Tibial nerve (tissue), 4 donors: ENCODE measurements at regions not wholly inside any gene's neighbourhood (a gene's known extent, or its start where the extent isn't known, plus 50 kb on each side); places are given as distances from the start of the nearest gene placed in this dataset.

ENCODE experiments used
- EP300 ChIP-seq, 2 donors: sonication (generic); formaldehyde crosslinking; IDR thresholded peaks; one replicate each; pipeline ENCODE4 v1.6.1; 2017; ENCODE audit warnings: antibody characterized with exemption in 2 of 2, mild to moderate bottlenecking in 1 of 2
- POLR2A ChIP-seq, 2 donors: fragments of 450-650 bp; IDR thresholded peaks; one replicate each; pipeline ENCODE4 v1.6.1; 2017; ENCODE audit warnings: antibody characterized with exemption in 2 of 2, mild to moderate bottlenecking in 2 of 2, moderate library complexity in 2 of 2
- TF ChIP-seq, protein P1 (sequence below), 5 experiments: fragments of 200-600 bp in 3 of 5; fragments of 450-650 bp in 2 of 5; sonication (generic) in 3 of 5; IDR thresholded peaks; one replicate each; pipeline ENCODE4 v1.5.1; 2016 to 2019; ENCODE audit warnings: antibody characterized with exemption in 5 of 5, mild to moderate bottlenecking in 3 of 5, moderate library complexity in 2 of 5

DNA sequence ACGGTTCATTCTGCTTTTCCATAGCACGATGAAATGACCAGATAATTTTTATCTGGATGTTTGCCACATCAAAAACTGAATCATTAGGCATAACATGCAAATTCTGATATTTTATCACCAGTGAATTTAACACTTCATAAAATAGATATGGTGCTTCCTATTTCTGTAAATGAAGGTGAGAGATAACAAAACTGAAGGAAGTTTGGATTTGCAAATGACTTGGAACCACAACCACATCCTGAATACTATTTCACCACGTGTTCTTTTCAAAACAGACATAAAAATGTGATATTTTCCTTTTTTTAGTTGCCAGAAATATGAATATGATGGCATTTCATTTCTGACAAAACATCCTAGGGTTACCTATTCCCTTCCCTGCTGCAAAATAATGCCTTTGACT is 146.1 kb downstream of the EDN1 start:
- TF ChIP-seq, protein P1, sequence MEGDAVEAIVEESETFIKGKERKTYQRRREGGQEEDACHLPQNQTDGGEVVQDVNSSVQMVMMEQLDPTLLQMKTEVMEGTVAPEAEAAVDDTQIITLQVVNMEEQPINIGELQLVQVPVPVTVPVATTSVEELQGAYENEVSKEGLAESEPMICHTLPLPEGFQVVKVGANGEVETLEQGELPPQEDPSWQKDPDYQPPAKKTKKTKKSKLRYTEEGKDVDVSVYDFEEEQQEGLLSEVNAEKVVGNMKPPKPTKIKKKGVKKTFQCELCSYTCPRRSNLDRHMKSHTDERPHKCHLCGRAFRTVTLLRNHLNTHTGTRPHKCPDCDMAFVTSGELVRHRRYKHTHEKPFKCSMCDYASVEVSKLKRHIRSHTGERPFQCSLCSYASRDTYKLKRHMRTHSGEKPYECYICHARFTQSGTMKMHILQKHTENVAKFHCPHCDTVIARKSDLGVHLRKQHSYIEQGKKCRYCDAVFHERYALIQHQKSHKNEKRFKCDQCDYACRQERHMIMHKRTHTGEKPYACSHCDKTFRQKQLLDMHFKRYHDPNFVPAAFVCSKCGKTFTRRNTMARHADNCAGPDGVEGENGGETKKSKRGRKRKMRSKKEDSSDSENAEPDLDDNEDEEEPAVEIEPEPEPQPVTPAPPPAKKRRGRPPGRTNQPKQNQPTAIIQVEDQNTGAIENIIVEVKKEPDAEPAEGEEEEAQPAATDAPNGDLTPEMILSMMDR (IDR thresholded peaks at IDR 0.05): no peak
- TF ChIP-seq POLR2A (IDR thresholded peaks at IDR 0.05): no peak
- TF ChIP-seq EP300 (IDR thresholded peaks at IDR 0.05): no peak
